PC-3 (cell line): ENCODE measurements at regions not wholly inside any gene's neighbourhood (a gene's known extent, or its start where the extent isn't known, plus 50 kb on each side); places are given as distances from the start of the nearest gene placed in this dataset.

Source experiments
- ATAC-seq: fragments of 200-7000 bp; cut with Tn5 transposase; 2 replicates; pipeline ENCODE4 v1.9.1; 2020; ENCODE audit warnings: mild to moderate bottlenecking, moderate library complexity
- BruUV-seq: library from RNA; stranded (reverse); fragments of 400-500 nt; replicated peaks from 2 replicates; lab custom pipeline; 2021; lab: Mats Ljungman, UMichigan
- CTCF ChIA-PET: fragments of 300-600 bp; sonication (Branson Sonifier 250); formaldehyde crosslinking; loops from one replicate; lab custom pipeline; 2022; ENCODE audit warnings: antibody characterized with exemption; lab: Charles Lee
- POLR2A ChIA-PET: fragments of 300-600 bp; sonication (Branson Sonifier 250); formaldehyde crosslinking; loops from one replicate; lab custom pipeline; 2022; ENCODE audit warnings: antibody characterized with exemption; ENCODE audit not compliant: unreplicated experiment; lab: Charles Lee
- DNase-seq: peaks from one replicate; pipeline ENCODE4 v3.0.0-alpha.2; 2015
- H2AFZ ChIP-seq: fragments of 300-600 bp; sonication (generic); 2 replicates; pipeline ENCODE4 v1.6.0; 2016; ENCODE audit warnings: antibody characterized with exemption, low read length
- H3F3A ChIP-seq: fragments of 300-600 bp; sonication (generic); one replicate; pipeline ENCODE4 v1.6.0; 2017; ENCODE audit warnings: antibody characterized with exemption, low read length, control low read depth, mild to moderate bottlenecking; ENCODE audit not compliant: unreplicated experiment
- H3K27ac ChIP-seq: fragments of 300-600 bp; sonication (generic); 2 replicates; pipeline ENCODE4 v1.5.1; 2016; ENCODE audit warnings: mild to moderate bottlenecking, low read length
- H3K27me3 ChIP-seq: fragments of 300-600 bp; sonication (generic); 2 replicates; pipeline ENCODE4 v1.6.1; 2016; ENCODE audit warnings: low read length, mixed read lengths
- H3K36me3 ChIP-seq: fragments of 300-600 bp; sonication (generic); 2 replicates; pipeline ENCODE4 v1.6.1; 2016; ENCODE audit warnings: low read depth, mixed run types, low read length, mixed read lengths
- H3K4me1 ChIP-seq: fragments of 300-600 bp; sonication (generic); 2 replicates; pipeline ENCODE4 v1.5.1; 2016; ENCODE audit warnings: low read length; ENCODE audit not compliant: insufficient read depth
- H3K4me2 ChIP-seq: fragments of 300-600 bp; sonication (generic); 2 replicates; pipeline ENCODE4 v1.6.0; 2016; ENCODE audit warnings: low read length
- H3K4me3 ChIP-seq: fragments of 300-600 bp; sonication (generic); 2 replicates; pipeline ENCODE4 v1.5.1; 2016; ENCODE audit warnings: mild to moderate bottlenecking, low read length, mixed read lengths
- H3K79me2 ChIP-seq: fragments of 300-600 bp; sonication (generic); 2 replicates; pipeline ENCODE4 v1.6.1; 2017; ENCODE audit warnings: low read length, mixed read lengths
- H3K9ac ChIP-seq: fragments of 300-600 bp; sonication (generic); 2 replicates; pipeline ENCODE4 v1.6.0; 2016; ENCODE audit warnings: mild to moderate bottlenecking, low read length
- H3K9me2 ChIP-seq: fragments of 300-600 bp; sonication (generic); replicated peaks from 2 replicates; pipeline ENCODE4 v1.6.1; 2016; ENCODE audit warnings: mixed run types, low read length, mixed read lengths
- H3K9me3 ChIP-seq: fragments of 300-600 bp; sonication (generic); 2 replicates; pipeline ENCODE4 v1.6.1; 2016; ENCODE audit warnings: low read length, mixed read lengths
- H4K20me1 ChIP-seq: fragments of 300-600 bp; sonication (generic); 2 replicates; pipeline ENCODE4 v1.6.1; 2016; ENCODE audit warnings: low read length, mixed read lengths
- CTCF ChIP-seq: fragments of 300-600 bp; sonication (generic); conservative IDR thresholded peaks from 2 replicates; pipeline ENCODE4 v1.5.1; 2017; ENCODE audit warnings: antibody characterized with exemption, low read depth, mild to moderate bottlenecking, low read length
- EZH2 ChIP-seq: fragments of 300-600 bp; sonication (generic); IDR thresholded peaks from one replicate; pipeline ENCODE4 v1.6.1; 2017; ENCODE audit warnings: antibody characterized with exemption, mild to moderate bottlenecking, low read length; ENCODE audit not compliant: unreplicated experiment
- EZH2phosphoT487 ChIP-seq: fragments of 300-600 bp; sonication (generic); IDR thresholded peaks from 2 replicates; pipeline ENCODE4 v1.6.1; 2018; ENCODE audit warnings: mild to moderate bottlenecking, antibody characterized with exemption, low read length, borderline replicate concordance
- intact Hi-C: fragments of 100-400 bp; cut with micrococcal nuclease; formaldehyde crosslinking; loops from 2 replicates; pipeline ENCODE4 v1.9.0; 2023

GRCh38 chr4:79831119-79831528 is 241.9 kb downstream of the ANTXR2 start:
- intact Hi-C loops: no loop called here
- Histone ChIP-seq H3K4me1 (no peaks in the 10 kb centered on the region), H3K9me3 (no peaks in the 10 kb centered on the region), H3K79me2 (no peaks in the 10 kb centered on the region), H2AFZ (no peak overlapping the region), H3K36me3 (no peaks in the 10 kb centered on the region), H3K27ac (no peak overlapping the region), H3K27me3 (no peaks in the 10 kb centered on the region), H3K9ac (no peak overlapping the region), H3K9me2 (no peaks in the 10 kb centered on the region), H3F3A (no peaks in the 10 kb centered on the region), H3K4me3 (no peak overlapping the region), H4K20me1 (no peaks in the 10 kb centered on the region), H3K4me2 (no peak overlapping the region)
- BruUV-seq: no TSS peak
- ATAC-seq (no peak), DNase-seq (no peak)
- ChIA-PET CTCF (no interaction called here), POLR2A (no interaction called here)
- TF ChIP-seq EZH2 (no peak), EZH2phosphoT487 (no peak), CTCF (no peak)

- no peak for ATAC-seq
- Histone ChIP-seq H3K27me3 (no peaks in the 10 kb centered on the region), H3F3A (no peaks in the 10 kb centered on the region), H3K4me3 (no peak overlapping the region), H3K4me1 (no peaks in the 10 kb centered on the region), H3K9me3 (no peaks in the 10 kb centered on the region), H4K20me1 (no peaks in the 10 kb centered on the region), H3K9ac (no peak overlapping the region), H3K9me2 (no peaks in the 10 kb centered on the region), H2AFZ (no peak overlapping the region), H3K36me3 (no peaks in the 10 kb centered on the region), H3K79me2 (no peaks in the 10 kb centered on the region), H3K27ac (no peak overlapping the region), H3K4me2 (no peak overlapping the region)
- POLR2A ChIA-PET: no interaction called here
- no peak for DNase-seq
- no TSS peak for BruUV-seq
- intact Hi-C loops: no loop called here
- TF ChIP-seq CTCF: no peak
- TF ChIP-seq EZH2phosphoT487: no peak
- CTCF ChIA-PET: no interaction called here
These were observed 245.7 kb downstream of the ANTXR2 start for GRCh38 chr4:79827283-79827682.

- H2AFZ ChIP-seq: no peak overlapping the region
- no peak overlapping the region for H3K9ac ChIP-seq
- no peaks in the 10 kb centered on the region for H4K20me1 ChIP-seq
- intact Hi-C loops: no loop called here
- ChIA-PET POLR2A (no interaction called here), CTCF (no interaction called here)
- H3K36me3 ChIP-seq: no peaks in the 10 kb centered on the region
- H3K27ac ChIP-seq: no peak overlapping the region
- no peaks in the 10 kb centered on the region for H3K9me3 ChIP-seq
- no TSS peak for BruUV-seq
- H3K4me3 ChIP-seq: no peak overlapping the region
- ATAC-seq (no peak), DNase-seq (peak; percentile 45)
- H3K9me2 ChIP-seq: no peaks in the 10 kb centered on the region
- H3F3A ChIP-seq: no peaks in the 10 kb centered on the region
- no peak overlapping the region for H3K4me2 ChIP-seq
- no peaks in the 10 kb centered on the region for H3K27me3 ChIP-seq
- no peaks in the 10 kb centered on the region for H3K4me1 ChIP-seq
- TF ChIP-seq CTCF: no peak
- TF ChIP-seq EZH2: no peak
- TF ChIP-seq EZH2phosphoT487: no peak
- H3K79me2 ChIP-seq: no peaks in the 10 kb centered on the region
These were observed 249.8 kb downstream of the ANTXR2 start for GRCh38 chr4:79823148-79823763.
